ENCODE measurements at regions not wholly inside any gene's neighbourhood (a gene's known extent, or its start where the extent isn't known, plus 50 kb on each side); places are given as distances from the start of the nearest gene placed in this dataset.

DNA sequence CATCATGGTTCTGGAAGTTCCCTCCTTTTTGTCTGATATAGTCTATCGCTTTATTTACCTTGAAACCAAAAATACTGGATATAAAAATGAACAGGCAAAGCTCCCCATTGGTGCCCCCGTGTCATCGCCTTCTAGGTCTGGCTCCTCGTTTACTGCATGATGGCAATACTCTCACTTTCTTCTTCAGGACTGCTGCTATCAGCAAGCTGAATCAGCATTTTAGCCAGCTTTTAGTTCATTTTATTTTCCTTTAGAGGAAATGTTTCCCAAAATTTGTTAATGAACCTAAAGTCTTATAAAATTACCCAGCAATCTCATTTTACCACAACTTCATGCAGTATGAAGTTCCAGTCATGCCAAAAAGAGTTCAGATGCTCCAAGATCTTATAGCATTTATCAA is 80.5 kb downstream of the ZIC3 start:
- no peaks in the 10 kb centered on the region for H3K9me3 ChIP-seq (replicated peaks; ENCODE audit: control insufficient read depth, low read depth, low read length)
- H3K36me3 ChIP-seq (ENCODE audit: control insufficient read depth, insufficient read depth, low read length): no peaks in the 10 kb centered on the region
- H3K4me1 ChIP-seq (ENCODE audit: control insufficient read depth, insufficient read depth, low read length): no peaks in the 10 kb centered on the region
- DNase-seq: no peak
- no peaks in the 10 kb centered on the region for H3K27me3 ChIP-seq (ENCODE audit: control insufficient read depth, insufficient read depth, low read length)
- no peak overlapping the region for H3K27ac ChIP-seq (ENCODE audit: low read length)
- WGBS (ENCODE audit: insufficient coverage): 73% methylated on average over 3 of the region's 4 CpGs
- no peak overlapping the region for H3K4me3 ChIP-seq (ENCODE audit: low read length)

DNA sequence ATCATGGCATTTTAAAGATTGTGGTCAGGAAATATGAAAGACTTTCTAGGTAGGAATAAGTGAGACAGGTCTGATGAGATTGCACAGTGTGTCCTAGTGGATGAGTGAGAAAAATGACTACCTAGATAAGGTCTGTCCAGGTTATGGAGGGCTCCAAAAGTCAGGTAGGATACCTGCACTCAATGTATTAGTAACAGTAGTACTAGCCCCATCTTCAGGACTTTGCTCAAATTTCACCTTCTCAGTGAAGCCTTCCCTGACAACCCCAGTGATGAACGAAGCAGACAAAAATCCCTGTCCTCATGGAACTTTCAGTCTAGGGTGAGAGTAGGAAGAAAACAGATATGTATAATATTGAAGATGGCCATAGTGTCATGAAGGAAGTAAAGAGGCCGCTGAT is 85.7 kb downstream of the ZIC3 start:
- H3K36me3 ChIP-seq (ENCODE audit: control insufficient read depth, insufficient read depth, low read length): no peaks in the 10 kb centered on the region
- H3K27ac ChIP-seq (ENCODE audit: low read length): no peak overlapping the region
- H3K4me3 ChIP-seq (ENCODE audit: low read length): no peak overlapping the region
- no peaks in the 10 kb centered on the region for H3K9me3 ChIP-seq (replicated peaks; ENCODE audit: control insufficient read depth, low read depth, low read length)
- H3K4me1 ChIP-seq (ENCODE audit: control insufficient read depth, insufficient read depth, low read length): no peaks in the 10 kb centered on the region
- 47% methylated on average over 1 of the region's 2 CpGs for WGBS (ENCODE audit: insufficient coverage)
- DNase-seq: no peak
- no peaks in the 10 kb centered on the region for H3K27me3 ChIP-seq (ENCODE audit: control insufficient read depth, insufficient read depth, low read length)

- Histone ChIP-seq H3K4me3 (ENCODE audit: low read length) (no peak overlapping the region), H3K36me3 (ENCODE audit: control insufficient read depth, insufficient read depth, low read length) (no peaks in the 10 kb centered on the region), H3K9me3 (replicated peaks; ENCODE audit: control insufficient read depth, low read depth, low read length) (no peaks in the 10 kb centered on the region), H3K4me1 (ENCODE audit: control insufficient read depth, insufficient read depth, low read length) (no peaks in the 10 kb centered on the region), H3K27ac (ENCODE audit: low read length) (no peak overlapping the region), H3K27me3 (ENCODE audit: control insufficient read depth, insufficient read depth, low read length) (no peaks in the 10 kb centered on the region)
- 64% methylated on average over 3 of the region's 3 CpGs for WGBS (ENCODE audit: insufficient coverage)
- DNase-seq: no peak
These were observed 86.2 kb downstream of the ZIC3 start for GRCh38 chrX:137652086-137652485.

DNA sequence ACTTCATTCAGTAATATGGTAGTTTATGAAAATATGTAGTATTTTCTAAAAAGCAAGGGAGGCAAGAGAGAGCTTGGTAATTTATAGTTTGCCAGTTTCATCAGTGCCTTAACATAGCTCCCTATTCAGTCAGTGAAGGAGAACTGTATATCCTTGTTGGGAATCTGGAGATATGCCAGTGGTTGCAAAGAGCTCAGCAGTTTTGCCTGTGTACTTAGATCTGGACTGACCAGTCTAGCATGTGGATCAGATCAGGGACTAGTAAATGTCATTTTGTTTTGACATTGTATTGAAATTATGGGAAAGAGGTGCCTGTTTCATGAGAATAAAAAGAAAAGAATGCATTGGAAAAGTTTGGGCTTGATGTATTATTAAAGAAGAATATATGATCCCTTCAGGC is 88.6 kb downstream of the ZIC3 start:
- no peak for DNase-seq
- Histone ChIP-seq H3K36me3 (ENCODE audit: control insufficient read depth, insufficient read depth, low read length) (no peaks in the 10 kb centered on the region), H3K27me3 (ENCODE audit: control insufficient read depth, insufficient read depth, low read length) (no peaks in the 10 kb centered on the region), H3K4me3 (ENCODE audit: low read length) (no peak overlapping the region), H3K9me3 (replicated peaks; ENCODE audit: control insufficient read depth, low read depth, low read length) (no peaks in the 10 kb centered on the region), H3K4me1 (ENCODE audit: control insufficient read depth, insufficient read depth, low read length) (no peaks in the 10 kb centered on the region), H3K27ac (ENCODE audit: low read length) (no peak overlapping the region)

DNA sequence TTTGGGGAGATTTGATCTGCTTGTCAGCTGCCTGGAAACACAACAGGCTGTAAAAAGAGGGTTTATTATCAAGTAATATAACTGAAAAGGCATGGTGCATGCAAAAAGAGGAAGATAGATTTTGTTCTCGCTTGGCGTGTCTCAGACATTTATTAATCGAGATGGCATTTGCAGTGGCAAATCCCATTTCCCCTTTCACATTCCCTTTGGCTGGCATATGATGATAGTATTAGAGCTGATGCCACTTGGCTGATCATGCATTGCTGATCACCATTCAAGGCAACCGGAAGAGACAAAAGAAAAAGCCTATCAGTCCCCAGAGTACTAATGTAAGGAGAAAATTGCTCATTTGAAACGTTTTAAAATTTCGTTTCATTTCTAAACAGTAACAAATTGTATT is 101.8 kb downstream of the ZIC3 start:
- DNase-seq: no peak
- Histone ChIP-seq H3K27ac (ENCODE audit: low read length) (no peak overlapping the region), H3K4me3 (ENCODE audit: low read length) (no peak overlapping the region), H3K4me1 (ENCODE audit: control insufficient read depth, insufficient read depth, low read length) (no peaks in the 10 kb centered on the region), H3K36me3 (ENCODE audit: control insufficient read depth, insufficient read depth, low read length) (no peaks in the 10 kb centered on the region), H3K9me3 (replicated peaks; ENCODE audit: control insufficient read depth, low read depth, low read length) (no peaks in the 10 kb centered on the region), H3K27me3 (ENCODE audit: control insufficient read depth, insufficient read depth, low read length) (no peaks in the 10 kb centered on the region)
- no CpG with 5 or more reads among the region's 6 CpGs for WGBS (ENCODE audit: insufficient coverage)

GRCh38 chrX:137684591-137684990 is 118.7 kb downstream of the ZIC3 start:
- Histone ChIP-seq H3K27ac (ENCODE audit: low read length) (no peak overlapping the region), H3K27me3 (ENCODE audit: control insufficient read depth, insufficient read depth, low read length) (no peaks in the 10 kb centered on the region), H3K36me3 (ENCODE audit: control insufficient read depth, insufficient read depth, low read length) (no peaks in the 10 kb centered on the region), H3K4me1 (ENCODE audit: control insufficient read depth, insufficient read depth, low read length) (no peaks in the 10 kb centered on the region), H3K9me3 (replicated peaks; ENCODE audit: control insufficient read depth, low read depth, low read length) (no peaks in the 10 kb centered on the region), H3K4me3 (ENCODE audit: low read length) (no peak overlapping the region)
- 27% methylated on average over 2 of the region's 2 CpGs for WGBS (ENCODE audit: insufficient coverage)
- DNase-seq: no peak

GRCh38 chrX:137695417-137695816 is 129.5 kb downstream of the ZIC3 start:
- no peaks in the 10 kb centered on the region for H3K4me1 ChIP-seq (ENCODE audit: control insufficient read depth, insufficient read depth, low read length)
- peaks cover 2% of the 10 kb centered on the region for H3K27me3 ChIP-seq (ENCODE audit: control insufficient read depth, insufficient read depth, low read length)
- H3K36me3 ChIP-seq (ENCODE audit: control insufficient read depth, insufficient read depth, low read length): no peaks in the 10 kb centered on the region
- H3K4me3 ChIP-seq (ENCODE audit: low read length): no peak overlapping the region
- DNase-seq: no peak
- no peaks in the 10 kb centered on the region for H3K9me3 ChIP-seq (replicated peaks; ENCODE audit: control insufficient read depth, low read depth, low read length)
- no peak overlapping the region for H3K27ac ChIP-seq (ENCODE audit: low read length)

DNA sequence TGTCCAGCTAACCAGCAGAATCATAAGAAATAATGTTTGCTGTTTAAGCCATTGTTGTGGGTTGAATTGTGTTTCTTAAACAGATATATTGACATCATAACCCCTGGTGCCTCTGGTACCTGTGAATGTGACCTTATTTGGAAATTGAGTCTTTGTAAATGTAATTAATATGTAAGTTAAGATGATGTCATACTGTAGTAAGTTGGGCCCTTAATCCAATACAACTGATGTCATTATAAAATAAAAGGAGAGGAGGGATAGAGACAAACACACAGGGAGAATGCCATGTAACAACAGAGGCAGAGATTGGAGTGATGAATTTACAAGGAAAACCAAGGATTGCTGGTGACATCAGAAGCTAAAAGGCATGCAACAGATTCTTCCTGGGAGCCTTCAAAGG is 141.4 kb downstream of the ZIC3 start:
- H3K36me3 ChIP-seq (ENCODE audit: control insufficient read depth, insufficient read depth, low read length): no peaks in the 10 kb centered on the region
- H3K4me3 ChIP-seq (ENCODE audit: low read length): no peak overlapping the region
- no peaks in the 10 kb centered on the region for H3K4me1 ChIP-seq (ENCODE audit: control insufficient read depth, insufficient read depth, low read length)
- no peak overlapping the region for H3K27ac ChIP-seq (ENCODE audit: low read length)
- no peaks in the 10 kb centered on the region for H3K9me3 ChIP-seq (replicated peaks; ENCODE audit: control insufficient read depth, low read depth, low read length)
- DNase-seq: no peak
- H3K27me3 ChIP-seq (ENCODE audit: control insufficient read depth, insufficient read depth, low read length): no peaks in the 10 kb centered on the region

DNA sequence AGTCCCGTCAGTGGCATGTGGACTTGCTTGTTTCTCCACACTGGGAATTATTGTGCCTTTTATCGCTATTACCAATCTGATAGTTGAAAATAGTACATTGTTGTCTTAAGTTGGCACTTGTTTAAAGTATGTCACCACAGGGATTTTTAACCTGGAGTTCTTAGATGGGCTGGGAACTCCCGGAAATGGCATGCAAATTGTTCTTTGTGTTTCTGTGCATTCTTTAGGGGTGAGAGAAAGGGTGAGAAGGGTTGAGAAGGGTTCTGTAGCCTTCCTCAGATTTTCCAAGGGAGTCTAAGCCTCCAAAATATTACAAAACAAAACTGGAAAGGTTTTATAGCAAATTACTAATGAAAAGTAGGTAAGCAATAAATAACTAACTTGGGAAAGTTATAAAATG is 176.9 kb downstream of the ZIC3 start:
- Histone ChIP-seq H3K36me3 (ENCODE audit: control insufficient read depth, insufficient read depth, low read length) (no peaks in the 10 kb centered on the region), H3K27ac (ENCODE audit: low read length) (no peak overlapping the region), H3K27me3 (ENCODE audit: control insufficient read depth, insufficient read depth, low read length) (peaks cover 7% of the 10 kb centered on the region), H3K4me3 (ENCODE audit: low read length) (no peak overlapping the region), H3K4me1 (ENCODE audit: control insufficient read depth, insufficient read depth, low read length) (no peaks in the 10 kb centered on the region), H3K9me3 (replicated peaks; ENCODE audit: control insufficient read depth, low read depth, low read length) (no peaks in the 10 kb centered on the region)
- no CpG with 5 or more reads among the region's 3 CpGs for WGBS (ENCODE audit: insufficient coverage)
- no peak for DNase-seq

GRCh38 chrX:137743414-137743813 is 177.5 kb downstream of the ZIC3 start:
- 67% methylated on average over 1 of the region's 1 CpG for WGBS (ENCODE audit: insufficient coverage)
- DNase-seq: no peak
- Histone ChIP-seq H3K9me3 (replicated peaks; ENCODE audit: control insufficient read depth, low read depth, low read length) (no peaks in the 10 kb centered on the region), H3K27me3 (ENCODE audit: control insufficient read depth, insufficient read depth, low read length) (peaks cover 7% of the 10 kb centered on the region), H3K27ac (ENCODE audit: low read length) (no peak overlapping the region), H3K4me3 (ENCODE audit: low read length) (no peak overlapping the region), H3K36me3 (ENCODE audit: control insufficient read depth, insufficient read depth, low read length) (no peaks in the 10 kb centered on the region), H3K4me1 (ENCODE audit: control insufficient read depth, insufficient read depth, low read length) (no peaks in the 10 kb centered on the region)

GRCh38 chrX:137746289-137746688 is 180.4 kb downstream of the ZIC3 start:
- no peaks in the 10 kb centered on the region for H3K36me3 ChIP-seq (ENCODE audit: control insufficient read depth, insufficient read depth, low read length)
- H3K4me1 ChIP-seq (ENCODE audit: control insufficient read depth, insufficient read depth, low read length): no peaks in the 10 kb centered on the region
- H3K9me3 ChIP-seq (replicated peaks; ENCODE audit: control insufficient read depth, low read depth, low read length): no peaks in the 10 kb centered on the region
- WGBS (ENCODE audit: insufficient coverage): no CpG with 5 or more reads among the region's 1 CpG
- no peak overlapping the region for H3K27ac ChIP-seq (ENCODE audit: low read length)
- H3K4me3 ChIP-seq (ENCODE audit: low read length): no peak overlapping the region
- peaks cover 11% of the 10 kb centered on the region for H3K27me3 ChIP-seq (ENCODE audit: control insufficient read depth, insufficient read depth, low read length)
- DNase-seq: no peak

Data from muscle of leg (tissue), 3 donors.